ENCODE measurements at regions not wholly inside any gene's neighbourhood (a gene's known extent, or its start where the extent isn't known, plus 50 kb on each side); places are given as distances from the start of the nearest gene placed in this dataset.

DNA sequence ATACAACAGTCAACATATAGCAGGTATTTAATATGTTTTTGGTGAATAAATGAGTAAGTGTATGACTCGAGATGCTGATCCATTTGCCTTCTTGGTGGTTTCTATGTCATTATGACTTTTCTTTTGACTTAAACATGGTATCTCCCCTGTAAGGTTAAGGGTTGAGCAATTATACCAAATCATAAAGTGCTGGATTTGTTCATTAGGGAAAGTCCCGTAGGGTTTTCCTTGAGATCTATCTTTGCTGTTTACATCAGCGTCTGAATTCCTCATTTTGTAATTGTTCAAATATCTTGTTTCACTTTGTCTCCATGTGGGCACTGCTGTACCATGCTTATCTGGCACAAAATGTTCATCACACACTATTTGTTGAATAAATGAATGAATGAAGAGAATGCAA is 562.6 kb downstream of the EDEM1 start:
- no peaks in the 10 kb centered on the region for H3K27me3 ChIP-seq (ENCODE audit: low read length)
- H3F3A ChIP-seq (ENCODE audit: insufficient read depth): no peaks in the 10 kb centered on the region
- no peaks in the 10 kb centered on the region for H3K9me3 ChIP-seq (ENCODE audit: insufficient read depth, low read length)
- H3K79me2 ChIP-seq (ENCODE audit: insufficient read depth, low read length): no peaks in the 10 kb centered on the region
- no peak overlapping the region for H3K4me2 ChIP-seq (ENCODE audit: low read depth, low read length, poor library complexity, severe bottlenecking)
- no peak overlapping the region for H3K4me3 ChIP-seq (ENCODE audit: insufficient read depth, low read length, poor library complexity, severe bottlenecking)
- no peaks in the 10 kb centered on the region for H3K36me3 ChIP-seq (ENCODE audit: low read length)
- TF ChIP-seq, protein P1, sequence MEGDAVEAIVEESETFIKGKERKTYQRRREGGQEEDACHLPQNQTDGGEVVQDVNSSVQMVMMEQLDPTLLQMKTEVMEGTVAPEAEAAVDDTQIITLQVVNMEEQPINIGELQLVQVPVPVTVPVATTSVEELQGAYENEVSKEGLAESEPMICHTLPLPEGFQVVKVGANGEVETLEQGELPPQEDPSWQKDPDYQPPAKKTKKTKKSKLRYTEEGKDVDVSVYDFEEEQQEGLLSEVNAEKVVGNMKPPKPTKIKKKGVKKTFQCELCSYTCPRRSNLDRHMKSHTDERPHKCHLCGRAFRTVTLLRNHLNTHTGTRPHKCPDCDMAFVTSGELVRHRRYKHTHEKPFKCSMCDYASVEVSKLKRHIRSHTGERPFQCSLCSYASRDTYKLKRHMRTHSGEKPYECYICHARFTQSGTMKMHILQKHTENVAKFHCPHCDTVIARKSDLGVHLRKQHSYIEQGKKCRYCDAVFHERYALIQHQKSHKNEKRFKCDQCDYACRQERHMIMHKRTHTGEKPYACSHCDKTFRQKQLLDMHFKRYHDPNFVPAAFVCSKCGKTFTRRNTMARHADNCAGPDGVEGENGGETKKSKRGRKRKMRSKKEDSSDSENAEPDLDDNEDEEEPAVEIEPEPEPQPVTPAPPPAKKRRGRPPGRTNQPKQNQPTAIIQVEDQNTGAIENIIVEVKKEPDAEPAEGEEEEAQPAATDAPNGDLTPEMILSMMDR (IDR thresholded peaks at IDR 0.05; ENCODE audit: insufficient read depth, low read length, poor library complexity, severe bottlenecking): no peak
- no peak for TF ChIP-seq EZH2phosphoT487 (conservative IDR thresholded peaks at IDR 0.05; ENCODE audit: low read length)
- no peak overlapping the region for H3K9ac ChIP-seq (ENCODE audit: low read length)
- H3K9me2 ChIP-seq (replicated peaks; ENCODE audit: insufficient read depth, low read length): no peaks in the 10 kb centered on the region
- H3K27ac ChIP-seq (ENCODE audit: low read depth, low read length): no peak overlapping the region
- no peak overlapping the region for H2AFZ ChIP-seq (ENCODE audit: low read depth, low read length, severe bottlenecking)
- no peaks in the 10 kb centered on the region for H4K20me1 ChIP-seq (ENCODE audit: low read depth, low read length)

DNA sequence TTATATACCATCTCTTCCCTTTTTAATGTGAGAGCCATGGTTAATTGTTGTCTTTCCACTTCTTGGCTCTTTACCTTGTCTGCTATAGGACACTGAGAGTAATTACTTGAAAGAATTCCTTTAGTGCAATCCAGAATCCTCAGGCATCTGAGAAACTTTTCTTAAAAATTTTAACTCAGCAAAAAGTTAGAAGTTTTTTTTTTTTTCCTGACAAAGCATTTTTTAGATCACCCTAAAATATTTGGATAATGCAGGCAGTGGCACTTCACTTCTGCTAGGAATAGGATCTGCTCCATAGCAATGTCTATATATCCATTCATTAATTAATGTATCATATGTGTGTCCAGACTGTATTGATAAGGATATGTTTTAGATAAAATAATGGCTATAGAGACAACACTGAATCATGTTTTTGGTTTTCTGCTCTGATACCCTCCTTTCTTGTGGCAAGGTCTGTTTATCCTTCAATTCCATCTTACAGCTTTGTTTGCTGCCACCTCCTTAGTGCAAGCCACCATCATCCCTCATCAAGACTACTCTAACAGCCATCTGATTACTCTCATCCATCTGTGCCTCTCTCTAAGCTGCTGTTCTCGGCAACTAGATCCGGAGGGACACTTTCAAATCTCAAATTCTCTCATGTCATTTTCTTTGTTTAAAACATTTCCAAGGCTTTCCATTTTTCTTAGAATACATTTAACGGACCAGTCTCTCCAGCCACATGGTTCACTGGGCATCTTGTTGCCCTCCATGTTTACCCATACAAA is 563.5 kb downstream of the EDEM1 start:
- no peaks in the 10 kb centered on the region for H4K20me1 ChIP-seq (ENCODE audit: low read depth, low read length)
- no peak overlapping the region for H3K4me2 ChIP-seq (ENCODE audit: low read depth, low read length, poor library complexity, severe bottlenecking)
- no peaks in the 10 kb centered on the region for H3K36me3 ChIP-seq (ENCODE audit: low read length)
- no peaks in the 10 kb centered on the region for H3F3A ChIP-seq (ENCODE audit: insufficient read depth)
- H3K27ac ChIP-seq (ENCODE audit: low read depth, low read length): no peak overlapping the region
- no peaks in the 10 kb centered on the region for H3K9me2 ChIP-seq (replicated peaks; ENCODE audit: insufficient read depth, low read length)
- no peak overlapping the region for H3K4me3 ChIP-seq (ENCODE audit: insufficient read depth, low read length, poor library complexity, severe bottlenecking)
- no peaks in the 10 kb centered on the region for H3K79me2 ChIP-seq (ENCODE audit: insufficient read depth, low read length)
- no peak overlapping the region for H3K9ac ChIP-seq (ENCODE audit: low read length)
- H3K27me3 ChIP-seq (ENCODE audit: low read length): no peaks in the 10 kb centered on the region
- H3K9me3 ChIP-seq (ENCODE audit: insufficient read depth, low read length): no peaks in the 10 kb centered on the region
- no peak overlapping the region for H2AFZ ChIP-seq (ENCODE audit: low read depth, low read length, severe bottlenecking)
- TF ChIP-seq EZH2phosphoT487 (conservative IDR thresholded peaks at IDR 0.05; ENCODE audit: low read length): no peak
- TF ChIP-seq, protein P1 (IDR thresholded peaks at IDR 0.05; ENCODE audit: insufficient read depth, low read length, poor library complexity, severe bottlenecking): no peak

DNA sequence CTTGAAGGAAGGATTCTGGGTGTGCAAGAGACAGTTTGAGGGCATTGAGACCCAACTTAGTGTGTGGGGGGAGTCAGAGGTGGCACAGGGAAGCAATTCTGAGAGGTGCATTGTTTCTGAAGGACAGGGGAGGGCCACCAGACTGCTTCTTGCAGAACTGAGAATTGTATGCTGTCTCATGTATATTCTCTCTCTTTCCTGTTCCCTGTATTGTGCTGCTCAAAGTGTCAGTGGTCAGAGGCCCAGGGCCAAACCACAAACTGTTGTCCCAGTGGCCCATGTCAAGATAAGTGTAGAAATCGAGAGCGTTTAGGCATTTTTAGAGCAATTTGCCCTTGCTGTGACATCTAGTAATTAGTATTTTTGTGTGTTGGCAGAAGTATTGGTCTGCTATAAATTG is 567.1 kb downstream of the EDEM1 start:
- no peaks in the 10 kb centered on the region for H3K9me2 ChIP-seq (replicated peaks; ENCODE audit: insufficient read depth, low read length)
- TF ChIP-seq, protein P1 (IDR thresholded peaks at IDR 0.05; ENCODE audit: insufficient read depth, low read length, poor library complexity, severe bottlenecking): no peak
- no peak for TF ChIP-seq EZH2phosphoT487 (conservative IDR thresholded peaks at IDR 0.05; ENCODE audit: low read length)
- no peak overlapping the region for H3K27ac ChIP-seq (ENCODE audit: low read depth, low read length)
- no peak overlapping the region for H3K4me3 ChIP-seq (ENCODE audit: insufficient read depth, low read length, poor library complexity, severe bottlenecking)
- no peaks in the 10 kb centered on the region for H3K36me3 ChIP-seq (ENCODE audit: low read length)
- H3K27me3 ChIP-seq (ENCODE audit: low read length): no peaks in the 10 kb centered on the region
- no peaks in the 10 kb centered on the region for H3K9me3 ChIP-seq (ENCODE audit: insufficient read depth, low read length)
- no peaks in the 10 kb centered on the region for H4K20me1 ChIP-seq (ENCODE audit: low read depth, low read length)
- H3K4me2 ChIP-seq (ENCODE audit: low read depth, low read length, poor library complexity, severe bottlenecking): no peak overlapping the region
- no peak overlapping the region for H2AFZ ChIP-seq (ENCODE audit: low read depth, low read length, severe bottlenecking)
- no peak overlapping the region for H3K9ac ChIP-seq (ENCODE audit: low read length)
- H3F3A ChIP-seq (ENCODE audit: insufficient read depth): no peaks in the 10 kb centered on the region
- no peaks in the 10 kb centered on the region for H3K79me2 ChIP-seq (ENCODE audit: insufficient read depth, low read length)
